GM21528 (cell line): ENCODE measurements at regions not wholly inside any gene's neighbourhood (a gene's known extent, or its start where the extent isn't known, plus 50 kb on each side); places are given as distances from the start of the nearest gene placed in this dataset.

ENCODE experiments used
- ATAC-seq: cut with Tn5 transposase; IDR thresholded peaks from one replicate; pipeline ENCODE4 v1.9.1; 2021; ENCODE audit warnings: mild to moderate bottlenecking, moderate library complexity; ENCODE audit not compliant: unreplicated experiment, low FRiP score

- ATAC-seq, result no peak
Observed at GRCh38 chr1:209326076-209326475, 257.4 kb upstream of the CAMK1G start.

GRCh38 chr1:209326831-209327230 lies 256.7 kb upstream of the CAMK1G start:
- no peak for ATAC-seq

GRCh38 chr1:209328196-209328595 lies 255.3 kb upstream of the CAMK1G start:
- no peak for ATAC-seq

GRCh38 chr1:209335178-209335577 lies 248.3 kb upstream of the CAMK1G start:
- peak; percentile 94 for ATAC-seq

GRCh38 chr1:209341146-209341545 lies 242.4 kb upstream of the CAMK1G start:
- ATAC-seq, result no peak

- no peak for ATAC-seq
Observed at GRCh38 chr1:209341673-209342420, 241.7 kb upstream of the CAMK1G start.

GRCh38 chr1:209342441-209343175 lies 240.9 kb upstream of the CAMK1G start:
- ATAC-seq, result no peak

- no peak for ATAC-seq
Observed at GRCh38 chr1:209343511-209343910, 240.0 kb upstream of the CAMK1G start.

- ATAC-seq, result no peak
Observed at GRCh38 chr1:209344156-209344555, 239.4 kb upstream of the CAMK1G start.

- no peak for ATAC-seq
Observed at GRCh38 chr1:209349363-209350308, 233.9 kb upstream of the CAMK1G start.

- ATAC-seq, result no peak
Observed at GRCh38 chr1:209353053-209353452, 230.5 kb upstream of the CAMK1G start.

GRCh38 chr1:209354111-209354839 lies 229.2 kb upstream of the CAMK1G start:
- no peak for ATAC-seq

- ATAC-seq, result no peak
Observed at GRCh38 chr1:209354840-209355165, 228.7 kb upstream of the CAMK1G start.

GRCh38 chr1:209355415-209355814 lies 228.1 kb upstream of the CAMK1G start:
- ATAC-seq, result no peak

GRCh38 chr1:209356976-209357377 lies 226.5 kb upstream of the CAMK1G start:
- no peak for ATAC-seq

- ATAC-seq, result no peak
Observed at GRCh38 chr1:209363112-209363511, 220.4 kb upstream of the CAMK1G start.

- no peak for ATAC-seq
Observed at GRCh38 chr1:209364716-209365115, 218.8 kb upstream of the CAMK1G start.

GRCh38 chr1:209367061-209367772 lies 216.3 kb upstream of the CAMK1G start:
- ATAC-seq, result no peak

- no peak for ATAC-seq
Observed at GRCh38 chr1:209368864-209369598, 214.5 kb upstream of the CAMK1G start.
